NK-92 treated with Interleukin-12 subunit alpha and Interleukin-12 subunit beta, amount 100 ng/mL, for 24 hours (cell line): ENCODE measurements at regions not wholly inside any gene's neighbourhood (a gene's known extent, or its start where the extent isn't known, plus 50 kb on each side); places are given as distances from the start of the nearest gene placed in this dataset.
"Not testable (repeated sequence)": the region's sequence is repeated elsewhere in the genome, so short reads cannot be mapped to it uniquely, and the experiment has no call there.

ENCODE experiments used
- DNase-seq: peaks from one replicate; lab custom pipeline; 2025; lab: John Stamatoyannopoulos, UW

- DNase-seq = no peak
Measured at GRCh38 chr2:120531863-120532600, 186.1 kb downstream of the INHBB start.

GRCh38 chr2:120533625-120534024 is 187.7 kb downstream of the INHBB start:
- DNase-seq = no peak

- no peak for DNase-seq
Measured at GRCh38 chr2:120534457-120534856, 188.5 kb downstream of the INHBB start.

GRCh38 chr2:120535081-120535480 is 189.1 kb downstream of the INHBB start:
- DNase-seq = no peak

GRCh38 chr2:120536141-120536540 is 190.2 kb downstream of the INHBB start:
- no peak for DNase-seq

GRCh38 chr2:120538691-120539423 is 192.9 kb downstream of the INHBB start:
- no peak for DNase-seq

GRCh38 chr2:120539424-120539936 is 193.5 kb downstream of the INHBB start:
- DNase-seq = no peak

GRCh38 chr2:120539937-120540718 is 194.2 kb downstream of the INHBB start:
- DNase-seq = no peak

GRCh38 chr2:120540719-120541552 is 194.7 kb upstream of the GLI2 start:
- no peak for DNase-seq

GRCh38 chr2:120541553-120541932 is 194.1 kb upstream of the GLI2 start:
- DNase-seq = no peak

- DNase-seq = no peak
Measured at GRCh38 chr2:120541972-120542670, 193.5 kb upstream of the GLI2 start.

- DNase-seq = no peak
Measured at GRCh38 chr2:120542911-120543527, 192.6 kb upstream of the GLI2 start.

GRCh38 chr2:120543899-120544298 is 191.8 kb upstream of the GLI2 start:
- no peak for DNase-seq

GRCh38 chr2:120544522-120544921 is 191.1 kb upstream of the GLI2 start:
- no peak for DNase-seq

- not testable (repeated sequence) for DNase-seq
Measured at GRCh38 chr2:120545007-120545406, 190.7 kb upstream of the GLI2 start.

- no peak for DNase-seq
Measured at GRCh38 chr2:120545521-120546047, 190.1 kb upstream of the GLI2 start.

GRCh38 chr2:120546048-120546864 is 189.4 kb upstream of the GLI2 start:
- no peak for DNase-seq

- no peak for DNase-seq
Measured at GRCh38 chr2:120546865-120547390, 188.7 kb upstream of the GLI2 start.

- no peak for DNase-seq
Measured at GRCh38 chr2:120547662-120548061, 188.0 kb upstream of the GLI2 start.
